Body of pancreas (tissue), 4 donors: ENCODE measurements at regions not wholly inside any gene's neighbourhood (a gene's known extent, or its start where the extent isn't known, plus 50 kb on each side); places are given as distances from the start of the nearest gene placed in this dataset.
"Not testable (repeated sequence)": the region's sequence is repeated elsewhere in the genome, so short reads cannot be mapped to it uniquely, and the experiment has no call there.

ENCODE experiments used
- ATAC-seq: fragments of 150-250 bp; one replicate; pipeline ENCODE4 v1.9.1; 2016
- DNase-seq, 4 donors: peaks; one replicate each; pipeline ENCODE4 v3.0.0-alpha.2; 2019
- H3K27ac ChIP-seq, 4 donors: fragments of 200-600 bp; sonication (generic); 1 replicate in 3 of 4; 2 replicates in 1 of 4; pipeline versions ENCODE4 v1.5.1 to v1.6.1; 2016 to 2019; ENCODE audit warnings: mild to moderate bottlenecking in 1 of 4, mixed read lengths in 1 of 4, moderate library complexity in 1 of 4
- H3K27me3 ChIP-seq, 2 donors: fragments of 200-600 bp; sonication (generic); one replicate each; pipeline ENCODE4 v1.6.0; 2016; ENCODE audit warnings: mild to moderate bottlenecking in 1 of 2
- H3K36me3 ChIP-seq, 2 donors: fragments of 200-600 bp; sonication (generic); replicated peaks in 1 of 2; 2 replicates each; pipeline ENCODE4 v1.5.1; 2016; ENCODE audit warnings: low read depth in 2 of 2; ENCODE audit not compliant: insufficient read depth in 1 of 2
- H3K4me1 ChIP-seq: fragments of 200-600 bp; sonication (generic); one replicate; pipeline ENCODE4 v1.6.0; 2016
- H3K4me3 ChIP-seq, 2 donors: fragments of 200-600 bp; sonication (generic); 1 replicate in 1 of 2; 2 replicates in 1 of 2; pipeline ENCODE4 v1.5.1; 2016 to 2019
- H3K9me3 ChIP-seq, 3 donors: fragments of 200-600 bp; sonication (generic); 1 replicate in 2 of 3; 2 replicates in 1 of 3; pipeline ENCODE4 v1.5.1; 2016
- POLR2A ChIP-seq, 3 donors: fragments of 450-650 bp; IDR thresholded peaks; one replicate each; pipeline ENCODE4 v1.6.1; 2016; ENCODE audit warnings: antibody characterized with exemption in 3 of 3, mild to moderate bottlenecking in 2 of 3
- WGBS, 2 donors: methylation state at CpG; one replicate each; pipeline ENCODE4 v1.1.5; 2017; 5-methylcytosine and 5-hydroxymethylcytosine counted together
- intact Hi-C: fragments of 100-400 bp; cut with DNase I; formaldehyde crosslinking; loops from one replicate; pipeline ENCODE4 v1.15.1; 2023
- TF ChIP-seq, protein P1 (sequence below), 7 experiments: fragments of 450-650 bp in 4 of 7; fragments of 200-600 bp in 3 of 7; sonication (generic) in 3 of 7; IDR thresholded peaks; one replicate each; pipeline ENCODE4 v1.5.1; 2016 to 2019; ENCODE audit warnings: antibody characterized with exemption in 7 of 7

DNA sequence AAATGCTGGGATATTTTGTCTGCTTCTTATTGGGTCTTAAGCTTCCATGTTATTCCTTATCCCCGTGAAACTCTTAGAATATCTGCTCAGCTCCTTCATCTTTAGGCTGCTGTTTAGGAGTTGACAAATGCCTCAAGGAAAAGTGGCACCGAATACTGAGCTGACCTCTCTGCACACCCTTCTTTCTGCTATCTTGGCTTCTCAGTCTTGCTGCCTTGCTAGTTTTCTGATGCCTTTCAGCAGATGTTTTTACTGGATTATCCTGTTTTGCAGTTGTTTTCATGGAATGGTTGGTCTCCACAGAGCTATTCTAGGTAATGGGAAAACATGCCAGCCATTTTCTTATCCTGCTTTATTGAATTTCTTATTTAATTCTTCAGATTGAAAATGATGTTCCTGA, 86.3 kb downstream of the GYPE start:
- intact Hi-C loops: no loop called here

DNA sequence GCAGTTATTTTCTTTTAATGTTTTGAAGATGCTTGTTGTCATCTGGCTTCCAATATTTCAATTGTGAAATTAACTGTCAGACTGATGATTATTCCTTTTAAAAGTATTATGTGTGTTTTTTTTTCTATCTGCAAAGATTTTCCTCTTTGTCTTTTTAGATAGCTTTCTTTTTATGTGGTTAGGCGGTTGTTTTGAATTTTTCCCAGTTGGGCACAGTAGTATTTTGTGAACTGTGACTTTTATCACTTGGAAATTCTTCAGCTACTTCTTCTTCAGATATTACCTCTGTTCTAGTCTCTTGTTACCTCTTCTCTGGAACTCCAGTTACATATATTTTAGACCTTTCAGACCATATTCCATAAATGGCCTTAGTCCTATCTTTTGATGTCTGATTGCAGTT, 87.5 kb downstream of the GYPE start:
- H3K27ac ChIP-seq, DNase-seq, intact Hi-C loops, ATAC-seq, H3K4me3 ChIP-seq, H3K9me3 ChIP-seq, H3K36me3 ChIP-seq, H3K27me3 ChIP-seq, H3K4me1 ChIP-seq: not testable (repeated sequence)
- WGBS, 2 donors: 86 to 95% methylated on average over 1 of the region's 1 CpG

More for the DNA sequence above, 86.3 kb downstream of the GYPE start:
- no peak for ATAC-seq
- Histone ChIP-seq H3K27ac (no peak overlapping the region), H3K4me3 (no peak overlapping the region), H3K36me3 (no peaks in the 10 kb centered on the region), H3K9me3 (no peaks in the 10 kb centered on the region), H3K4me1 (no peaks in the 10 kb centered on the region), H3K27me3 (no peaks in the 10 kb centered on the region)
- TF ChIP-seq, protein P1, sequence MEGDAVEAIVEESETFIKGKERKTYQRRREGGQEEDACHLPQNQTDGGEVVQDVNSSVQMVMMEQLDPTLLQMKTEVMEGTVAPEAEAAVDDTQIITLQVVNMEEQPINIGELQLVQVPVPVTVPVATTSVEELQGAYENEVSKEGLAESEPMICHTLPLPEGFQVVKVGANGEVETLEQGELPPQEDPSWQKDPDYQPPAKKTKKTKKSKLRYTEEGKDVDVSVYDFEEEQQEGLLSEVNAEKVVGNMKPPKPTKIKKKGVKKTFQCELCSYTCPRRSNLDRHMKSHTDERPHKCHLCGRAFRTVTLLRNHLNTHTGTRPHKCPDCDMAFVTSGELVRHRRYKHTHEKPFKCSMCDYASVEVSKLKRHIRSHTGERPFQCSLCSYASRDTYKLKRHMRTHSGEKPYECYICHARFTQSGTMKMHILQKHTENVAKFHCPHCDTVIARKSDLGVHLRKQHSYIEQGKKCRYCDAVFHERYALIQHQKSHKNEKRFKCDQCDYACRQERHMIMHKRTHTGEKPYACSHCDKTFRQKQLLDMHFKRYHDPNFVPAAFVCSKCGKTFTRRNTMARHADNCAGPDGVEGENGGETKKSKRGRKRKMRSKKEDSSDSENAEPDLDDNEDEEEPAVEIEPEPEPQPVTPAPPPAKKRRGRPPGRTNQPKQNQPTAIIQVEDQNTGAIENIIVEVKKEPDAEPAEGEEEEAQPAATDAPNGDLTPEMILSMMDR (IDR thresholded peaks at IDR 0.05): no peak
- TF ChIP-seq POLR2A (IDR thresholded peaks at IDR 0.05): no peak
- 82 to 88% methylated on average over 2 of the region's 2 CpGs for WGBS, 2 donors
- no peak for DNase-seq

DNA sequence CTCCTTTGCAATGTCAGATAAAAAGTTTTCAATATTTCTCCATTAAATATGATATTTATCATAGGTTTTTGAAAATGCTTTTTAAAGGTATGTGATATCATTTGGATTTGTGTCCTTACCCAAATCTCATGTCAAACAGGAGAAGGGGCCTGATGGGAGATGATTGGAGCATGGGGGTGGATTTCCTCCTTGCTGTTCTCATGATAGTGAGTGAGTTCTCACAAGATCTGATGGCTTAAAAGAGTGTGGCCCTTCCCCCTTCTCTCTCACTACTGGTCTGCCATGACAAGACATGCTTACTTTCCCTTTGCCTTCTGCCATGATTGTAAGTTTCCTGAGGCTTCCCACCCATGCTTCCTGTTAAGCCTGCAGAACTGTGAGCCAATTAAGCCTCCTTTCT, 90.0 kb downstream of the GYPE start:
- DNase-seq, H3K4me3 ChIP-seq, H3K9me3 ChIP-seq, H3K4me1 ChIP-seq, H3K36me3 ChIP-seq, H3K27ac ChIP-seq, intact Hi-C loops, H3K27me3 ChIP-seq, ATAC-seq: not testable (repeated sequence)

DNA sequence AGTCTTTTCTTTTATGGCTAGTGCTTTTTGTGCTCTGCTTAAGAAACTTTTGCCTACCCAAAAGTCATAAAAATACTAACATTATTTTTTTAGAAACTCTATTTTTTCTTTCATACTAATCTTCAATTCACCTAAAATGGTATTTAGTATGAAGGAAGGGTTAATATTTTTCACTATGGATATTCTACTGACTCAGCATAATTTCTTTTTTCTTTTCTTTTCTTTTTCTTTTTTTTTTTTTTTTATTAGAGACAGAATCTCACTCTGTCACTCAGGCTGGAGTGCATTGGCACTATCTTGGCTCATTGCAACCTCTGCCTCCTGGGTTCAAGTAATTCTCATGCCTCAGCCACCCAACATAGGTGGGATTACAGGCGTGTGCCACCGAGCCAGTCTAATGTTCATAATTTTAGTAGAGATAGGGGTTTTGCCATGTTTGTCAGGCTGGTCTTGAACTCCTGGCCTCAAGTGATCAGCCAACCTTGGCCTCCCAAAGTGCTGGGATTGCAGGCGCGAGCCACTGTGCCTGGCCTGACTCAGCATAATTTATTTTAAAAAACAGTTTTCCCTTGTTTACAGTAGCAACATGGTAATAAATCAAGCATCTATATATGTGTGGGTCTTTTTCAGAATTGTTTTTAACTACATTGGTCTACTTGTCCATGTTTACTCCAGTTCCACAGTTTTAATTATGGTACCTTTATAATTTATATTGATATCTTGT, 91.8 kb downstream of the GYPE start:
- DNase-seq, H3K9me3 ChIP-seq, H3K27me3 ChIP-seq, H3K27ac ChIP-seq, H3K4me3 ChIP-seq, H3K4me1 ChIP-seq, intact Hi-C loops, ATAC-seq, H3K36me3 ChIP-seq: not testable (repeated sequence)
- WGBS, 2 donors: 88 to 91% methylated on average over 4 of the region's 4 CpGs

DNA sequence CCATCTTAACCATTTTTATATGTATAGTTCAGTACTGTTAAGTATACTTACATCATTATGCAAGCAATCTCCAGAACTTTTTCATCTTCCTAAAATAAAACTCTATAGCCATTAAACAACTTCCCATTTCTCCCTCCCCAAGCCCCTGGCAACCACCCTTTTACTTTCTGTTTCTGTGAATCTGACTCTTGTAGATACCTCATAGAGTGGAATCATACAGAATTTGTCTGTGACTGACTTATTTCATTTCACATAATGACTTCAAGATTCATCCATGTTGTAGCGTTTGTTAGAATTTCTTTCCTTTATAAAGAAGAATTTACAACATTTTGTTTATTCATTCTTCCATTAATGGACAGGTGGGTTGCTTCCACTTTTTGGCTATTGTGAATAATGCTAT, 91.2 kb upstream of the FREM3 start:
- DNase-seq, H3K9me3 ChIP-seq, H3K27ac ChIP-seq, H3K4me1 ChIP-seq, H3K4me3 ChIP-seq, H3K27me3 ChIP-seq, intact Hi-C loops, H3K36me3 ChIP-seq, ATAC-seq: not testable (repeated sequence)
- WGBS, 2 donors: 67 to 81% methylated on average over 1 of the region's 1 CpG

DNA sequence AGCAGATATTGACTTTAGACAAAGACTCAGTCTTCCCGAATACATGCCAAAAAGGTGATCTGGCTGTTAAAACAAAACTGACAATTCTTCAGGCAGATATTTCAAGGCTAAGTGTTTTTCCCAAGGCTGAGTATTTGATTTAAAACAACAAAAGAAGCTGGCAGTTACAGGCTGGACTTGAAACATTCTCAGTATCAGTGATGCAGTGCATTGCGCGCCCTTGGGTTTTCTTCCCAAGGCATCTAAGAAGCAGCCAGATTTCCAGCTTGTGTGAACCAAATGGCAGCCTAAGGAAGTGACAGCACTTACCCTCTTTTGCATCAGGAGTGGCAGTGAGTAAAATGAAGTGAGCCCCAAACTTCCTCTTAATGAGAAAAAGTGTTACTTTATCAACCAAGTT, 90.0 kb upstream of the FREM3 start:
- H3K36me3 ChIP-seq, ATAC-seq, H3K27me3 ChIP-seq, DNase-seq, H3K4me1 ChIP-seq, H3K4me3 ChIP-seq, H3K9me3 ChIP-seq, intact Hi-C loops, H3K27ac ChIP-seq: not testable (repeated sequence)
- WGBS, 2 donors: 63 to 67% methylated on average over 3 of the region's 3 CpGs

DNA sequence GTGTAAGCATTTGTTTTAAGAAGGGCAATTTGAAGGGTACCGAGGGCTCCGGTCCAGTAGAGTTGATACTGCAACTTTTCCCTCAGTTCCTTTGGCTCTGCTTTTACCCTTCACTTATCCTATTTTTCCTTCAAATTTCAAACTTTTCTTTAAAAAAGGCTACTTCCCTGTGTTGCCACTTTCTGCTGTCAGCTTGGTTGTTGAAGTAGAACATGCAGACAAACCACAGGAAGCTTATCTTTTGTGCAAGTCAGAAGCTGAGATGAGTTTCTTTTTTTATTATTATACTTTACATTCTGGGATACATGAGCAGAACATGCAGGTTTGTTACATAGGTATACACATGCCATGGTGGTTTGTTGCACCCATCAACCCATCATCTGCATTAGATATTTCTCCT, 89.1 kb upstream of the FREM3 start:
- H3K36me3 ChIP-seq, intact Hi-C loops: not testable (repeated sequence)
- WGBS, 2 donors: 72 to 89% methylated on average over 2 of the region's 2 CpGs

DNA sequence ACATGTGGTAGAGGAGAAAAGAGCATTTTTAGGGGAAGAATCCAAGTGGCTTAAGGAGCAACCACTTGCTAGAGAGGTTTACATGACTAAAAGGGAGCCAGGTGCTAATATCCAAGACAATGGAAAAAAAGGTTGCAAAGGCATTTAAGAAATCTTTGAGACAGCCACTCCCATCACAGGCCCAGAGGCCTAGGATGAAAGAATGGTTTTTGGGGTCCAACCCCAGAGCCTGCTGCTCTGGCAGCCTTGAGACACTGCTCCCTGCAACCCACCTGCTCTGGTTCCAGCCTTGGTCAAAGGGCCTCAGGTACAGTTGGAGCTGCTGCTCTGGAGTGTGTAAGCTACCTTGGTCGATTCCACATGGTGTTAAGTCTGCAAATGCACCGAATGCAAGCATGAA, 84.1 kb upstream of the FREM3 start:
- Histone ChIP-seq H3K36me3 (no peaks in the 10 kb centered on the region), H3K27me3 (no peaks in the 10 kb centered on the region), H3K4me1 (no peaks in the 10 kb centered on the region), H3K4me3 (no peak overlapping the region), H3K9me3 (no peaks in the 10 kb centered on the region), H3K27ac (no peak overlapping the region)
- intact Hi-C loops: no loop called here
- 79 to 85% methylated on average over 2 of the region's 2 CpGs for WGBS, 2 donors
- no peak for ATAC-seq
- no peak for TF ChIP-seq POLR2A (IDR thresholded peaks at IDR 0.05)
- TF ChIP-seq, protein P1 (IDR thresholded peaks at IDR 0.05): no peak
- DNase-seq: no peak

More for the DNA sequence above, 89.1 kb upstream of the FREM3 start:
- H3K27me3 ChIP-seq, H3K4me3 ChIP-seq, H3K9me3 ChIP-seq, ATAC-seq, H3K4me1 ChIP-seq, DNase-seq, H3K27ac ChIP-seq: not testable (repeated sequence)
